ENCODE measurements at regions not wholly inside any gene's neighbourhood (a gene's known extent, or its start where the extent isn't known, plus 50 kb on each side); places are given as distances from the start of the nearest gene placed in this dataset.

GRCh38 chr2:123839326-123839725, 185.8 kb upstream of the CNTNAP5 start:
- TF ChIP-seq POLR2A (IDR thresholded peaks at IDR 0.05) (no peak), EP300 (IDR thresholded peaks at IDR 0.05; ENCODE audit: low read depth) (no peak), POLR2AphosphoS5 (IDR thresholded peaks at IDR 0.05) (no peak)
- TF ChIP-seq, protein P1, sequence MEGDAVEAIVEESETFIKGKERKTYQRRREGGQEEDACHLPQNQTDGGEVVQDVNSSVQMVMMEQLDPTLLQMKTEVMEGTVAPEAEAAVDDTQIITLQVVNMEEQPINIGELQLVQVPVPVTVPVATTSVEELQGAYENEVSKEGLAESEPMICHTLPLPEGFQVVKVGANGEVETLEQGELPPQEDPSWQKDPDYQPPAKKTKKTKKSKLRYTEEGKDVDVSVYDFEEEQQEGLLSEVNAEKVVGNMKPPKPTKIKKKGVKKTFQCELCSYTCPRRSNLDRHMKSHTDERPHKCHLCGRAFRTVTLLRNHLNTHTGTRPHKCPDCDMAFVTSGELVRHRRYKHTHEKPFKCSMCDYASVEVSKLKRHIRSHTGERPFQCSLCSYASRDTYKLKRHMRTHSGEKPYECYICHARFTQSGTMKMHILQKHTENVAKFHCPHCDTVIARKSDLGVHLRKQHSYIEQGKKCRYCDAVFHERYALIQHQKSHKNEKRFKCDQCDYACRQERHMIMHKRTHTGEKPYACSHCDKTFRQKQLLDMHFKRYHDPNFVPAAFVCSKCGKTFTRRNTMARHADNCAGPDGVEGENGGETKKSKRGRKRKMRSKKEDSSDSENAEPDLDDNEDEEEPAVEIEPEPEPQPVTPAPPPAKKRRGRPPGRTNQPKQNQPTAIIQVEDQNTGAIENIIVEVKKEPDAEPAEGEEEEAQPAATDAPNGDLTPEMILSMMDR (IDR thresholded peaks at IDR 0.05), result no peak
- no peaks in the 10 kb centered on the region for H3K27me3 ChIP-seq
- H3K36me3 ChIP-seq, result no peaks in the 10 kb centered on the region
- peaks cover 11 to 15% of the 10 kb centered on the region in 2 donors for H3K9me3 ChIP-seq
- intact Hi-C loops (cut with DNase I; ENCODE audit: low total_unique reads) (loop anchor here (5.0 kb wide), 1 partner anchor 433 kb away; no protein-coding TSS in a partner anchor), in situ Hi-C loops (cut with MboI; ENCODE audit: low pct_ligation_motif_present in 1 of 4, low pct_unique_long_range_greater_than_20kb in 1 of 4, low sequenced_read_pairs in 3 of 4) (no loop called here)
- no peaks in the 10 kb centered on the region for H3K4me1 ChIP-seq
- no peak for DNase-seq
- no peak overlapping the region for H3K4me3 ChIP-seq
- H3K27ac ChIP-seq, result no peak overlapping the region

- Histone ChIP-seq H3K4me3 (no peak overlapping the region), H3K36me3 (no peaks in the 10 kb centered on the region), H3K4me1 (no peaks in the 10 kb centered on the region), H3K27me3 (no peaks in the 10 kb centered on the region), H3K9me3 (peaks cover 11 to 15% of the 10 kb centered on the region in 2 donors), H3K27ac (no peak overlapping the region)
- TF ChIP-seq EP300 (IDR thresholded peaks at IDR 0.05; ENCODE audit: low read depth) (no peak), POLR2A (IDR thresholded peaks at IDR 0.05) (no peak), POLR2AphosphoS5 (IDR thresholded peaks at IDR 0.05) (no peak)
- TF ChIP-seq, protein P1 (IDR thresholded peaks at IDR 0.05), result no peak
- intact Hi-C loops (cut with DNase I; ENCODE audit: low total_unique reads), result no loop called here
- no peak for DNase-seq
- in situ Hi-C loops (cut with MboI; ENCODE audit: low pct_ligation_motif_present in 1 of 4, low pct_unique_long_range_greater_than_20kb in 1 of 4, low sequenced_read_pairs in 3 of 4), result no loop called here
Measured at GRCh38 chr2:123840016-123840415, 185.1 kb upstream of the CNTNAP5 start.

- Histone ChIP-seq H3K27ac (no peak overlapping the region), H3K4me1 (no peaks in the 10 kb centered on the region), H3K9me3 (peaks cover 11 to 15% of the 10 kb centered on the region in 2 donors), H3K4me3 (no peak overlapping the region), H3K27me3 (no peaks in the 10 kb centered on the region), H3K36me3 (no peaks in the 10 kb centered on the region)
- in situ Hi-C loops (cut with MboI; ENCODE audit: low pct_ligation_motif_present in 1 of 4, low pct_unique_long_range_greater_than_20kb in 1 of 4, low sequenced_read_pairs in 3 of 4) (no loop called here), intact Hi-C loops (cut with DNase I; ENCODE audit: low total_unique reads) (no loop called here)
- TF ChIP-seq EP300 (IDR thresholded peaks at IDR 0.05; ENCODE audit: low read depth), result no peak
- no peak for TF ChIP-seq POLR2AphosphoS5 (IDR thresholded peaks at IDR 0.05)
- no peak for TF ChIP-seq POLR2A (IDR thresholded peaks at IDR 0.05)
- TF ChIP-seq, protein P1 (IDR thresholded peaks at IDR 0.05), result no peak
- 91% methylated on average over 3 of the region's 3 CpGs; no CpG with 5 or more reads in 1 of the 2 donors for WGBS, 2 donors (ENCODE audit: low coverage in 1 of 2)
- no peak for DNase-seq
Measured at GRCh38 chr2:123840574-123840973, 184.5 kb upstream of the CNTNAP5 start.

DNA sequence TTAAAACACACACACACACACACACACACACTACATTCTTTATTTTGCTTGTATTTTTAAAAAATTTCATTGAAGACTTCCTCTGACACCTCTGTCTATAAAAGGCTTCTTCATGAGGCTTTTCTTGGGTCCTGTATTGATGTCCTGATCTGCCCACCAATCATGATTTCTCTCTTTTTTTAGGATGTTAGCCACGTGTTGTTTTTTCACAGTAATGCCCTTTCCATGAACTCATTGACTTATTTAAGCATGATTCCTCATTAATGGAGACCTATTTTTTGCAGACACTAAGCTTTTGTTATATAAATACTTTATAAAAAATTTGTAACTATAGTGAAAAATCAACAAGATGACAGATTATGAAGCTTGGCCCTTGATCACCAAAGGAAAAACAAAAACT, 173.8 kb upstream of the CNTNAP5 start:
- WGBS, 2 donors (ENCODE audit: low coverage in 1 of 2), result 20 to 39% methylated on average over 1 of the region's 1 CpG
- intact Hi-C loops (cut with DNase I; ENCODE audit: low total_unique reads) (no loop called here), in situ Hi-C loops (cut with MboI; ENCODE audit: low pct_ligation_motif_present in 1 of 4, low pct_unique_long_range_greater_than_20kb in 1 of 4, low sequenced_read_pairs in 3 of 4) (no loop called here)
- Histone ChIP-seq H3K27ac (no peak overlapping the region), H3K36me3 (no peaks in the 10 kb centered on the region), H3K4me3 (no peak overlapping the region), H3K9me3 (peaks cover 0 to 12% of the 10 kb centered on the region in 2 donors), H3K4me1 (no peaks in the 10 kb centered on the region), H3K27me3 (no peaks in the 10 kb centered on the region)
- no peak for DNase-seq
- TF ChIP-seq EP300 (IDR thresholded peaks at IDR 0.05; ENCODE audit: low read depth) (no peak), POLR2A (IDR thresholded peaks at IDR 0.05) (no peak), POLR2AphosphoS5 (IDR thresholded peaks at IDR 0.05) (no peak)
- TF ChIP-seq, protein P1 (IDR thresholded peaks at IDR 0.05), result no peak
